ENCODE measurements at regions not wholly inside any gene's neighbourhood (a gene's known extent, or its start where the extent isn't known, plus 50 kb on each side); places are given as distances from the start of the nearest gene placed in this dataset.

- no peak overlapping the region for H3K4me3 ChIP-seq
- FAIRE-seq, result no peak
- no peak overlapping the region for H3K4me2 ChIP-seq
- ChIA-PET POLR2A (no interaction called here), CTCF (no interaction called here)
- H3K9me3 ChIP-seq, result no peaks in the 10 kb centered on the region
- no peak overlapping the region for H3K27ac ChIP-seq
- no peak for TF ChIP-seq CEBPB (IDR thresholded peaks at IDR 0.05)
- no peak for TF ChIP-seq ATOH8 (CRISPR knock-in tag; IDR thresholded peaks at IDR 0.05; ENCODE audit: low read depth)
- no peak for TF ChIP-seq CHD2 (IDR thresholded peaks at IDR 0.05; ENCODE audit: low read length, partially characterized antibody)
- no peak for TF ChIP-seq MAFK (IDR thresholded peaks at IDR 0.05; ENCODE audit: partially characterized antibody)
- no peak for TF ChIP-seq MYC (IDR thresholded peaks at IDR 0.05; ENCODE audit: borderline replicate concordance, low read length)
- TF ChIP-seq ZFP36 (IDR thresholded peaks at IDR 0.05; ENCODE audit: borderline replicate concordance, partially characterized antibody), result no peak
- no peak for TF ChIP-seq FOXS1 (CRISPR knock-in tag; IDR thresholded peaks at IDR 0.05)
- TF ChIP-seq E2F6 (IDR thresholded peaks at IDR 0.05; ENCODE audit: borderline replicate concordance, low read depth), result no peak
- no peak for TF ChIP-seq SREBF2 (IDR thresholded peaks at IDR 0.05)
- TF ChIP-seq RNF2 (IDR thresholded peaks at IDR 0.05; ENCODE audit: borderline replicate concordance, low read depth), result no peak
- TF ChIP-seq NFE2L2 (conservative IDR thresholded peaks at IDR 0.05; ENCODE audit: low read length), result no peak
- TF ChIP-seq PHF8 (IDR thresholded peaks at IDR 0.05; ENCODE audit: borderline replicate concordance, low read depth), result no peak
- no peak for TF ChIP-seq HOXB5 (CRISPR knock-in tag; IDR thresholded peaks at IDR 0.05)
- TF ChIP-seq ZSCAN20 (CRISPR knock-in tag; IDR thresholded peaks at IDR 0.05), result no peak
- TF ChIP-seq MAX (IDR thresholded peaks at IDR 0.05), result no peak
- no peak for TF ChIP-seq ELK1 (IDR thresholded peaks at IDR 0.05; ENCODE audit: low read depth, low read length)
- TF ChIP-seq REST (IDR thresholded peaks at IDR 0.05), result no peak
- no peak for TF ChIP-seq HOXA7 (CRISPR knock-in tag; IDR thresholded peaks at IDR 0.05)
- no peak for TF ChIP-seq CHD4 (IDR thresholded peaks at IDR 0.05; ENCODE audit: borderline replicate concordance)
- no peak for DNase-seq (ENCODE audit: low read depth in 1 of 2, low spot score in 1 of 2)
- 38% methylated on average over 7 of the region's 7 CpGs for WGBS (ENCODE audit: missing lambda C conversion rate)
- ATAC-seq, result no peak
- no peaks in the 10 kb centered on the region for H3K4me1 ChIP-seq
These were observed 117.3 kb downstream of the POSTN start for GRCh38 chr13:37481011-37481884.

GRCh38 chr13:37479916-37480315, 118.7 kb downstream of the POSTN start:
- Histone ChIP-seq H3K9me3 (no peaks in the 10 kb centered on the region), H3K27ac (no peak overlapping the region), H3K4me3 (no peak overlapping the region), H3K4me1 (no peaks in the 10 kb centered on the region), H3K4me2 (no peak overlapping the region)
- ATAC-seq (no peak), FAIRE-seq (no peak), DNase-seq (ENCODE audit: low read depth in 1 of 2, low spot score in 1 of 2) (no peak)
- POLR2A ChIA-PET, result no interaction called here
- CTCF ChIA-PET, result no interaction called here
- 0% methylated on average over 1 of the region's 1 CpG for WGBS (ENCODE audit: missing lambda C conversion rate)
- TF ChIP-seq ELK1 (IDR thresholded peaks at IDR 0.05; ENCODE audit: low read depth, low read length), result no peak
- TF ChIP-seq MAFK (IDR thresholded peaks at IDR 0.05; ENCODE audit: partially characterized antibody), result no peak
- TF ChIP-seq CHD4 (IDR thresholded peaks at IDR 0.05; ENCODE audit: borderline replicate concordance), result no peak
- TF ChIP-seq KDM5A (IDR thresholded peaks at IDR 0.05), result no peak
- no peak for TF ChIP-seq MAX (IDR thresholded peaks at IDR 0.05)
- no peak for TF ChIP-seq REST (IDR thresholded peaks at IDR 0.05)
- no peak for TF ChIP-seq SMC3 (IDR thresholded peaks at IDR 0.05)
- no peak for TF ChIP-seq RFX5 (IDR thresholded peaks at IDR 0.05)
